HuH-7.5 (cell line): ENCODE measurements at regions not wholly inside any gene's neighbourhood (a gene's known extent, or its start where the extent isn't known, plus 50 kb on each side); places are given as distances from the start of the nearest gene placed in this dataset.

Experiments
- DNase-seq: peaks from one replicate; pipeline ENCODE4 v3.0.0; 2011; ENCODE audit warnings: low spot score

GRCh38 chr10:90602862-90603610 is 254.8 kb downstream of the HTR7 start:
- DNase-seq: no peak

GRCh38 chr10:90604636-90605035 is 253.2 kb downstream of the HTR7 start:
- DNase-seq: no peak

- no peak for DNase-seq
These were observed 252.3 kb downstream of the HTR7 start for GRCh38 chr10:90605506-90605905.

- no peak for DNase-seq
These were observed 245.6 kb downstream of the HTR7 start for GRCh38 chr10:90612276-90612675.

GRCh38 chr10:90614631-90615030 is 243.2 kb downstream of the HTR7 start:
- no peak for DNase-seq

- no peak for DNase-seq
These were observed 236.3 kb downstream of the HTR7 start for GRCh38 chr10:90621577-90621976.

GRCh38 chr10:90635111-90635765 is 222.6 kb downstream of the HTR7 start:
- DNase-seq: no peak

GRCh38 chr10:90640756-90641155 is 217.1 kb downstream of the HTR7 start:
- DNase-seq: no peak

GRCh38 chr10:90641731-90642130 is 216.1 kb downstream of the HTR7 start:
- DNase-seq: no peak

GRCh38 chr10:90642136-90642535 is 215.7 kb downstream of the HTR7 start:
- DNase-seq: peak; percentile 3

GRCh38 chr10:90642650-90643049 is 215.2 kb downstream of the HTR7 start:
- DNase-seq: no peak

- no peak for DNase-seq
These were observed 213.7 kb downstream of the HTR7 start for GRCh38 chr10:90644165-90644564.

- DNase-seq: no peak
These were observed 207.0 kb downstream of the HTR7 start for GRCh38 chr10:90650858-90651257.

GRCh38 chr10:90652519-90652918 is 205.3 kb downstream of the HTR7 start:
- DNase-seq: peak; percentile 3

- DNase-seq: no peak
These were observed 199.0 kb downstream of the HTR7 start for GRCh38 chr10:90658791-90659190.

- no peak for DNase-seq
These were observed 191.8 kb downstream of the HTR7 start for GRCh38 chr10:90665905-90666662.

GRCh38 chr10:90674461-90674860 is 183.4 kb downstream of the HTR7 start:
- no peak for DNase-seq

GRCh38 chr10:90674928-90675327 is 182.9 kb downstream of the HTR7 start:
- DNase-seq: no peak

GRCh38 chr10:90675621-90676020 is 182.2 kb downstream of the HTR7 start:
- DNase-seq: no peak
